ENCODE measurements at regions not wholly inside any gene's neighbourhood (a gene's known extent, or its start where the extent isn't known, plus 50 kb on each side); places are given as distances from the start of the nearest gene placed in this dataset.
"Not testable (repeated sequence)": the region's sequence is repeated elsewhere in the genome, so short reads cannot be mapped to it uniquely, and the experiment has no call there.

GRCh38 chr2:57615855-57616556 lies 430.6 kb upstream of the VRK2 start:
- DNase-seq = no peak

GRCh38 chr2:57617318-57617717 lies 429.3 kb upstream of the VRK2 start:
- DNase-seq = no peak

- no peak for DNase-seq
Observed at GRCh38 chr2:57621122-57621663, 425.4 kb upstream of the VRK2 start.

GRCh38 chr2:57622009-57622408 lies 424.6 kb upstream of the VRK2 start:
- DNase-seq = no peak

- DNase-seq = no peak
Observed at GRCh38 chr2:57656198-57656597, 390.4 kb upstream of the VRK2 start.

- no peak for DNase-seq
Observed at GRCh38 chr2:57669570-57669969, 377.0 kb upstream of the VRK2 start.

GRCh38 chr2:57674025-57674424 lies 372.6 kb upstream of the VRK2 start:
- no peak for DNase-seq

GRCh38 chr2:57674743-57675142 lies 371.9 kb upstream of the VRK2 start:
- DNase-seq = no peak

- no peak for DNase-seq
Observed at GRCh38 chr2:57677296-57677695, 369.3 kb upstream of the VRK2 start.

GRCh38 chr2:57681650-57682049 lies 365.0 kb upstream of the VRK2 start:
- no peak for DNase-seq

- DNase-seq = no peak
Observed at GRCh38 chr2:57685032-57685431, 361.6 kb upstream of the VRK2 start.

- DNase-seq = no peak
Observed at GRCh38 chr2:57692395-57692794, 354.2 kb upstream of the VRK2 start.

- no peak for DNase-seq
Observed at GRCh38 chr2:57693177-57693576, 353.4 kb upstream of the VRK2 start.

- DNase-seq = no peak
Observed at GRCh38 chr2:57693965-57694364, 352.6 kb upstream of the VRK2 start.

GRCh38 chr2:57696016-57696415 lies 350.6 kb upstream of the VRK2 start:
- DNase-seq = no peak

GRCh38 chr2:57698392-57698791 lies 348.2 kb upstream of the VRK2 start:
- DNase-seq = no peak

- DNase-seq = no peak
Observed at GRCh38 chr2:57698935-57699449, 347.6 kb upstream of the VRK2 start.

- peak; percentile 26 for DNase-seq
Observed at GRCh38 chr2:57701391-57701791, 345.2 kb upstream of the VRK2 start.

GRCh38 chr2:57703407-57703806 lies 343.2 kb upstream of the VRK2 start:
- DNase-seq = no peak

GRCh38 chr2:57707794-57708193 lies 338.8 kb upstream of the VRK2 start:
- not testable (repeated sequence) for DNase-seq

- no peak for DNase-seq
Observed at GRCh38 chr2:57711991-57712390, 334.6 kb upstream of the VRK2 start.

GRCh38 chr2:57720728-57721627 lies 325.6 kb upstream of the VRK2 start:
- peak; percentile 76 for DNase-seq

GRCh38 chr2:57725337-57725947 lies 321.2 kb upstream of the VRK2 start:
- no peak for DNase-seq

Data from HCEC 1CT (cell line).